K562 (cell line): ENCODE measurements at regions not wholly inside any gene's neighbourhood (a gene's known extent, or its start where the extent isn't known, plus 50 kb on each side); places are given as distances from the start of the nearest gene placed in this dataset.

ENCODE experiments used
- DPF2 ChIP-seq: fragments of 450-650 bp; IDR thresholded peaks from 2 replicates; pipeline ENCODE4 v1.6.1; 2016
- EZH2 ChIP-seq: IDR thresholded peaks from 2 replicates; pipeline ENCODE4 v1.6.1; 2012; ENCODE audit warnings: low read depth, mild to moderate bottlenecking, inconsistent platforms, low read length, borderline replicate concordance
- RBM14 ChIP-seq: fragments of 200-400 bp; formaldehyde crosslinking; IDR thresholded peaks from 2 replicates; pipeline ENCODE4 v1.6.1; 2018; ENCODE audit warnings: low read depth, mild to moderate bottlenecking, low read length, moderate library complexity, borderline replicate concordance; ENCODE audit not compliant: insufficient read depth
- SIN3B ChIP-seq: fragments of 450-650 bp; IDR thresholded peaks from 2 replicates; pipeline ENCODE4 v1.6.1; 2017; ENCODE audit warnings: low read depth, mild to moderate bottlenecking, moderate library complexity
- SP1 ChIP-seq: sonication (generic); formaldehyde crosslinking; IDR thresholded peaks from 2 replicates; pipeline ENCODE4 v1.8.1; 2022; ENCODE audit warnings: mild to moderate bottlenecking, missing genetic modification reagents
- U2AF1 ChIP-seq: fragments of 200-400 bp; formaldehyde crosslinking; optimal IDR thresholded peaks from 2 replicates; pipeline ENCODE3; 2017; ENCODE audit warnings: mild to moderate bottlenecking, low read depth, low read length, moderate library complexity
- ZNF274 ChIP-seq: IDR thresholded peaks from 2 replicates; pipeline ENCODE4 v1.6.1; 2011; ENCODE audit warnings: low read depth, mild to moderate bottlenecking, low read length, moderate library complexity, borderline replicate concordance
- TF ChIP-seq, protein P1 (sequence below), 3 experiments: IDR thresholded peaks in 2 of 3; conservative IDR thresholded peaks in 1 of 3; 2 replicates each; pipeline ENCODE4 v1.5.1; 2011 to 2012; ENCODE audit warnings: low read length in 3 of 3, mild to moderate bottlenecking in 3 of 3, control low read depth in 2 of 3, improper control_type of control experiment in 1 of 3, inconsistent platforms in 1 of 3, low read depth in 1 of 3, mixed read lengths in 1 of 3, moderate library complexity in 1 of 3; ENCODE audit not compliant: insufficient read depth in 2 of 3

DNA sequence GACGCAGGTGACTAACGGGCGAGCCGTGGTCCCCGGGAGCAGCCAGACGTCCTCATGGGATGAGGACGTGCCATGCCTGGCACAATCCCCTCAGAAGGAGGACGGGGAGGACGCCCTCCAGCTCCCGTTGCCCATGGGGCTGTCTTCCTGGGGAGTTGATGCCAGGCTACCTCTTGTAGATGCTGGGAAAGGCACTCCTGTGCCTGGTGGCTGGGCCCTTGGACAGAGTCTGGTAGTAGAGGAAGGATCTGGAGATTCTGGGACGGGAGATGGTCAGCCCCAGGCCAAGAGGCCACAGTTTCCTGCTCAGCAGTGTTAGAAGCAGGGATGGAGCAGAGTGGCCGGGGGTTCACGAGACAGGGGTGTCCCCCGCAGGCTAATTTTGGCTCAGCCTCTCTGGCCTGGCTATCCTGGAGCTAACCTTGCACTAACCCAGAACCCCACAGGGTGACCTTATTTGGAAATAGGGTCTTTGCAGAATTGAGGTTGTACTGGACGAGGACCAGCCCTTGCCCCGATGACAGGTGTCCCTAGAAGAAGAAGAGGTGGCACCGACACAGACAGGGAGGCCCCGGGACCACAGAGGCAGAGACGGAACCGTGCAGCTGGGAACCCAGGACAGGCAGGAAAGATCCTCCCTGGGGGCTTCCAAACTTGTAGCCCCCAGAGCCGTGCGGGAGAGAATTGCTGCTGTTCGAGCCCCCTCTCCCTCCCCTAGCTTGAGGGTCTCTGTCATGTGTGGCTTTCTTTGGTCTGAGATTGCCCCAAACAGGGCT is 50.1 kb upstream of the ADRA2C start:
- no peak for TF ChIP-seq DPF2
- no peak for TF ChIP-seq ZNF274
- no peak for TF ChIP-seq SP1 (CRISPR knock-in tag)
- no peak for TF ChIP-seq EZH2
- TF ChIP-seq U2AF1: no peak
- TF ChIP-seq, protein P1, sequence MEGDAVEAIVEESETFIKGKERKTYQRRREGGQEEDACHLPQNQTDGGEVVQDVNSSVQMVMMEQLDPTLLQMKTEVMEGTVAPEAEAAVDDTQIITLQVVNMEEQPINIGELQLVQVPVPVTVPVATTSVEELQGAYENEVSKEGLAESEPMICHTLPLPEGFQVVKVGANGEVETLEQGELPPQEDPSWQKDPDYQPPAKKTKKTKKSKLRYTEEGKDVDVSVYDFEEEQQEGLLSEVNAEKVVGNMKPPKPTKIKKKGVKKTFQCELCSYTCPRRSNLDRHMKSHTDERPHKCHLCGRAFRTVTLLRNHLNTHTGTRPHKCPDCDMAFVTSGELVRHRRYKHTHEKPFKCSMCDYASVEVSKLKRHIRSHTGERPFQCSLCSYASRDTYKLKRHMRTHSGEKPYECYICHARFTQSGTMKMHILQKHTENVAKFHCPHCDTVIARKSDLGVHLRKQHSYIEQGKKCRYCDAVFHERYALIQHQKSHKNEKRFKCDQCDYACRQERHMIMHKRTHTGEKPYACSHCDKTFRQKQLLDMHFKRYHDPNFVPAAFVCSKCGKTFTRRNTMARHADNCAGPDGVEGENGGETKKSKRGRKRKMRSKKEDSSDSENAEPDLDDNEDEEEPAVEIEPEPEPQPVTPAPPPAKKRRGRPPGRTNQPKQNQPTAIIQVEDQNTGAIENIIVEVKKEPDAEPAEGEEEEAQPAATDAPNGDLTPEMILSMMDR (IDR thresholded peaks at IDR 0.05 in 2 of 3, conservative IDR thresholded peaks at IDR 0.05 in 1 of 3; ENCODE audit: insufficient read depth in 2 of 3, low read depth in 1 of 3, low read length in 3 of 3): no peak
- no peak for TF ChIP-seq SIN3B
- TF ChIP-seq RBM14: no peak
